Cardiac fibroblast (primary cell): ENCODE measurements at regions not wholly inside any gene's neighbourhood (a gene's known extent, or its start where the extent isn't known, plus 50 kb on each side); places are given as distances from the start of the nearest gene placed in this dataset.
"Not testable (repeated sequence)": the region's sequence is repeated elsewhere in the genome, so short reads cannot be mapped to it uniquely, and the experiment has no call there.

Source experiments
- DNase-seq, 2 donors: peaks; one replicate each; pipeline versions ENCODE4 v3.0.0 to v3.0.0-alpha.2; 2010; ENCODE audit warnings: low read depth in 2 of 2
- H3K4me3 ChIP-seq, 2 donors: replicated peaks in 1 of 2; 1 replicate in 1 of 2; 2 replicates in 1 of 2; pipeline ENCODE4 v1.5.1; 2011; ENCODE audit warnings: low read depth in 2 of 2, low read length in 2 of 2, mild to moderate bottlenecking in 2 of 2, moderate library complexity in 1 of 2
- TF ChIP-seq, protein P1 (sequence below): IDR thresholded peaks from one replicate; pipeline ENCODE4 v1.5.1; 2011; ENCODE audit warnings: low read depth, mild to moderate bottlenecking, low read length, inconsistent platforms

DNA sequence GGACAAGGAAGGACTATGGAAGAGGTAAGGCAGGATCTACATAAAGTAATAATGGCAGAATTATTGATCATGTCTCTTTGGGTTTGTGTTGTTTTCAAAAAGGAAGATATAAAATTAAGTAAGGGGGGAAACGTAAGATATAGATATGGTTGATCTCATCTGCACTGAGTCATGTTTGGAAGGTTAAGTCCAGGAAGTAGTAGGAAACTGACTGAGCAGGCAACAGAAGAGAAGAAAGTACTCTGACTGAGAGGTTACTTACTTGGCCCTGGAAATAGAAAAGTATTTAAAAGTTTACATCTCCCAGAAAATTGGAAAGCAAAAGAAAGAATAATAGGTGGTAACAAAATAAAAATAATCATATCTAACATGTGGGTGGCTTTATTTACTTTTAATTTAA is 405.3 kb upstream of the RGMB start:
- TF ChIP-seq, protein P1, sequence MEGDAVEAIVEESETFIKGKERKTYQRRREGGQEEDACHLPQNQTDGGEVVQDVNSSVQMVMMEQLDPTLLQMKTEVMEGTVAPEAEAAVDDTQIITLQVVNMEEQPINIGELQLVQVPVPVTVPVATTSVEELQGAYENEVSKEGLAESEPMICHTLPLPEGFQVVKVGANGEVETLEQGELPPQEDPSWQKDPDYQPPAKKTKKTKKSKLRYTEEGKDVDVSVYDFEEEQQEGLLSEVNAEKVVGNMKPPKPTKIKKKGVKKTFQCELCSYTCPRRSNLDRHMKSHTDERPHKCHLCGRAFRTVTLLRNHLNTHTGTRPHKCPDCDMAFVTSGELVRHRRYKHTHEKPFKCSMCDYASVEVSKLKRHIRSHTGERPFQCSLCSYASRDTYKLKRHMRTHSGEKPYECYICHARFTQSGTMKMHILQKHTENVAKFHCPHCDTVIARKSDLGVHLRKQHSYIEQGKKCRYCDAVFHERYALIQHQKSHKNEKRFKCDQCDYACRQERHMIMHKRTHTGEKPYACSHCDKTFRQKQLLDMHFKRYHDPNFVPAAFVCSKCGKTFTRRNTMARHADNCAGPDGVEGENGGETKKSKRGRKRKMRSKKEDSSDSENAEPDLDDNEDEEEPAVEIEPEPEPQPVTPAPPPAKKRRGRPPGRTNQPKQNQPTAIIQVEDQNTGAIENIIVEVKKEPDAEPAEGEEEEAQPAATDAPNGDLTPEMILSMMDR = no peak
- peak in 1 of 2 donors; percentile 14 for DNase-seq

DNA sequence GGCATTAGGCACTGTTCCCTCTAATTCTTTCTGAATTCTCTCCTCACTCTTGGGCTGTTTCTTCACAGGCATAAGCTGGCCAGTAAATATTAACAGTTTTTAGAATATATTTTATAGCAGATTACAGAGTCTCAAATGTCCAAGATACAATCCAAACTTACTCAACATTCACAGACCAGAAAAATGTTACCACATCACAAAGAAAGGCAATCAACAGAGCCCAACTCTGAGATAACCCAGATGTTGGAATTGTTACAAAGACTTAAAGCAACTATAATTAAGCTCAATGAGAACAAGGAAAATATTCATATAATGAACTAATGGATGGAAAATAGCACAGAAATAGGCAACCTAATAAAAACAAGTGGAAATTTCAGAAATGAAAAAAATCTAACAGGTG is 401.1 kb upstream of the RGMB start:
- H3K4me3 ChIP-seq = no peak overlapping the region
- TF ChIP-seq, protein P1 = no peak
- DNase-seq = peak in 1 of 2 donors; percentile 21

More for the DNA sequence above, 405.3 kb upstream of the RGMB start:
- no peak overlapping the region for H3K4me3 ChIP-seq

DNA sequence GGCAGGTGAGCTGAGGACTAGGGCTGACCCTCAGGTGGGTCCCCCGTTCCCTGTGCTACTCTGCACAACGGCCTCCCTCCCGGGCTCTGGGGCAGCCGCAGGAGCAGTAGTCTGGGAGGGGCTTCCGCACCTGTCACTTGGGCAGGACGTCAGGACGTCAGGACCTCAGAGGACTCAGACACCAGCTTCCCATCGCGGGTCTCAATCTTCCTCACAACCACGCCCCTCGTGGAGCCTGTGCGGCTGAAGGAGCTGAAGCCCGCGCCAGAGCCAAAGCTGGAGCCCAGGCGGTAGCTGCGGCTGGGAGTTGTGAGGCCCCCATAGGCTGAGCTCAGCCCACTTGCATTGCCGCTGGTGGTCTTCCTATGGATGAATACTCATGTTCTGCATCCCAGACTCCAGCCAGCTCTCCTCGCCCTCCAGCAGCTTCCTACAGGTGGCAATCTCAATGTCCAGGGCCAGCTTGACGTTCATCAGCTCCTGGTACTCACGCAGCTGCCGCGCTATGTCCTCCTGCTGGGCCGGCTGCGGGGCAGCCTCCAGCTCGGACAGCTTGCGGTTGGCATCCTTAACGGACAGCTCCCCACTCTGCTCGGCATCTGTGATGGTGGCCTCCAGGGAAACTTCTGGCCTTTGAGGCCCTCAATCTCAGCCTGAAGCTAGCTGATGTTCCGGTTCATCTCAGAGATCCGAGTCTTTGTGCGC is 381.4 kb upstream of the RGMB start:
- no peak overlapping the region for H3K4me3 ChIP-seq
- DNase-seq = no peak
- TF ChIP-seq, protein P1 = no peak

DNA sequence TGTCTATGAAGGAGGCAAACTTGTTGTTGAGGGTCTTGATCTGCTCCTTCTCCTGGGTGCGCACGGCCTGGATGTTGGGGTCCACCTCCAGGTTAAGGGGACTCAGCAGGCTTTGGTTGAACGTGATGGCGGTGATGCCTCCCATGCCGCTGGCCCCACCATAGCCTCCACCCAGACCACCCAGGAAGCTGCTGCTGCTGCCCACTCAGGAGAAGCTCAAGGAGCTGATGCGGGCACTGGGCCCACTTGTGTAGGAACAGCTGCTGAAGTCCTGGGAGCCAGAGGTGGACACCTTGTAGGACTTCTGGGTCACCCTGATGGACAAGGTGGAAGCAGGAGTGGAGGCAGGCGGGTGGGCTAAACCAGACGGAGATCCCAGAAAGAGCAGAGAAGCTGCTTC is 380.3 kb upstream of the RGMB start:
- not testable (repeated sequence) for DNase-seq

DNA sequence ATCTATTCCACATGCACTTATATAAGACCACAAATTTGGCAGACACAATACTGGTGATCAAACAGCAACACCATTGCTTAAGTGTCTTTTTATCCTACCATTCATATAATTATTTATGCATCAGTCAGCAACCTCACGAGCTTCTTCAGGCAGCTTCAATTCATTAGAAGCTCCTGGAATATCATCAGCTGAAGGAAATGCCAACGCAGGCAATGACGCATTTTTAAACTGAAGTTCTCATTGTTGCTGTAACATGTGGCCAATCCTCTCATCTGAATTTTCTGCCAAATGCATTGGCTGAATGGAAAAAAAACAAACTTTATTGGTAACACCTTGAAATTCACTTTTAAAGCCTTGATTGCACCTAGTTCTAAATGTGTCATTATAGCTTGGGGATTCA is 376.4 kb upstream of the RGMB start:
- TF ChIP-seq, protein P1 = no peak
- H3K4me3 ChIP-seq = no peak overlapping the region
- DNase-seq = peak; percentile 46 to 82

More for the DNA sequence above, 380.3 kb upstream of the RGMB start:
- H3K4me3 ChIP-seq = not testable (repeated sequence)

DNA sequence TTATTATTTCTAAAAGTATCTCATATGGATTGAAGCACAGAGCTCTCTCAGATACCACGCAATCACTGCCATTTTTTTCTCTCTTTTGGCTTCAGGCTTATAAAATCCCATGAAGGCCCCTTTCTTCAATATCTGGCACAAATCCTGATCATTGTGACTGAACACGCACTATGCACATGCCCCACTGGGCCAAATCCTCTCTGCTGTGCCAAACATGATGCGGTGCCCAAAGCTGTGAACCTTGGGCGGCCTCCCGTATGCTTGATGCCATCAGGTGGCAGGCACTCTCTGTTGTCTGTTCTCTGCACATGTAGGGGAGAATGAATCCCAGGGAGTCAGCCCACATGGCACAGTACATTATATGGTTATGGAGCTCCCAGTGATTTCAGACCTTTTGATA is 375.0 kb upstream of the RGMB start:
- TF ChIP-seq, protein P1 = no peak
- no peak for DNase-seq
- no peak overlapping the region for H3K4me3 ChIP-seq

DNA sequence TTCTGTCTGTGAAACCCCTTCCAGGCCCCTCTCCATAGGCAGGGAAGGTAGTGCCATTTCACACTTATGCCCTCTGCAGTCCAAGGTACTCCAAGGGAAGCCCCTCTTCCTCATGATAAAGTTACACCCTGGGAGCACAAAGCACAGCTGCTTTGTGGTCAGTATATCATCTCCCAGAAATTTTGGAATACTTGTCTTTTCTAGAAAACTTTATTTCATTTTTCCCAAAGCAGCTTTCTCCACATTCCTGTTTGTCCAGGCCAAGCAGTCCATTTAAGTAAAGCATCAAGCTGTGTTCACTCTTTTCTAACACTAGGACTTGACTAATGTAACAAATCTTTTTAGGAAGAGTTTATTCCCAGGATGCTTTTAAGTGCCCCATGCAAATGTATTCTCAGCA is 371.8 kb upstream of the RGMB start:
- no peak for DNase-seq
- no peak overlapping the region for H3K4me3 ChIP-seq
- TF ChIP-seq, protein P1 = no peak
